ENCODE measurements at regions not wholly inside any gene's neighbourhood (a gene's known extent, or its start where the extent isn't known, plus 50 kb on each side); places are given as distances from the start of the nearest gene placed in this dataset.
"Not testable (repeated sequence)": the region's sequence is repeated elsewhere in the genome, so short reads cannot be mapped to it uniquely, and the experiment has no call there.

DNA sequence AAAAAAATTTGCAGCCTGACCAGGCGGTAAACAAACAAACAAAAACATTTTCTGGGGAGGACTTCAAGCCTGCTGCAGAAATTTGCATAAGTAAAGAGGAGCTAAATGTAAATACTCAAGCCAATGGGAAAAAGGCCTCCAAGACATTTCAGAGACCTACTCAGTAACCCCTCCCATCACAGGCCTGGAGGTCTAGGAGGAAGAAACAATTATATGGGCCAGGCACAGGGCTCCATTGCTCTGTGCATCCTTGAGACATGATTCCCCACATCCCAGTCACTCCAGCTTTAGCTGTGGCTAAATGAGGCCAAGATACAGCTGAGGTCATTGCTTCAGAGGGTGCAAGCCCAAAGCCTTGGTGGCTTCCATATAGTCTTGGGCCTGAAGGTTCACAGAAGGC, 793.4 kb downstream of the SLITRK1 start:
- no peak overlapping the region for H3K9ac ChIP-seq (ENCODE audit: low read depth in 2 of 2, low read length in 2 of 2)
- intact Hi-C loops (cut with DNase I): no loop called here
- TF ChIP-seq CTCF (IDR thresholded peaks at IDR 0.05): no peak
- H3K4me1 ChIP-seq: no peaks in the 10 kb centered on the region
- H3K36me3 ChIP-seq: no peaks in the 10 kb centered on the region
- H3K27ac ChIP-seq: no peak overlapping the region
- no peak overlapping the region for H3K4me3 ChIP-seq
- no peaks in the 10 kb centered on the region for H3K27me3 ChIP-seq
- H3K9me3 ChIP-seq: no peaks in the 10 kb centered on the region
- DNase-seq: no peak

DNA sequence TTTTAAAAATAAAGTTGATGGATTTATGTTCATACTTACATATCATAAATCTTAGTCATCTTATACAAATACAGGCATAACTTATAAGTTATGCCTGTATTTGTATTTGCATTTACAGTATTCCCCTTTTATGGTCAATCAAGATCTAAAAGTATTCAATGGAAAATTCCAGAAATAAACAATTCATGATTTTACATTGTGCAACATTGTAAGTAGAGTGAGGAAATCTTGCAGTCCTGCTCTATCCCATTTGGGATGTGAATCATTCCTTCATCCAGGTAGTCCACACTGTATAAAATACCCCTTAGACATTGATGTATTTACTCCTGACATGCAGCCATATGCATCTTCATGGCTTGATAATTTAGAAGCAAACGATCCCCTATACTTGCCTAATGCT, 795.3 kb downstream of the SLITRK1 start:
- Histone ChIP-seq H3K4me1 (no peaks in the 10 kb centered on the region), H3K4me3 (no peak overlapping the region), H3K27ac (no peak overlapping the region), H3K9ac (ENCODE audit: low read depth in 2 of 2, low read length in 2 of 2) (no peak overlapping the region), H3K9me3 (no peaks in the 10 kb centered on the region), H3K36me3 (no peaks in the 10 kb centered on the region), H3K27me3 (no peaks in the 10 kb centered on the region)
- intact Hi-C loops (cut with DNase I): no loop called here
- no peak for TF ChIP-seq CTCF (IDR thresholded peaks at IDR 0.05)
- DNase-seq: no peak

GRCh38 chr13:83086088-83086487, 796.2 kb downstream of the SLITRK1 start:
- H3K36me3 ChIP-seq: no peaks in the 10 kb centered on the region
- no peaks in the 10 kb centered on the region for H3K9me3 ChIP-seq
- intact Hi-C loops (cut with DNase I): no loop called here
- H3K4me3 ChIP-seq: no peak overlapping the region
- H3K9ac ChIP-seq (ENCODE audit: low read depth in 2 of 2, low read length in 2 of 2): no peak overlapping the region
- no peak for TF ChIP-seq CTCF (IDR thresholded peaks at IDR 0.05)
- H3K27ac ChIP-seq: no peak overlapping the region
- DNase-seq: no peak
- H3K4me1 ChIP-seq: no peaks in the 10 kb centered on the region
- no peaks in the 10 kb centered on the region for H3K27me3 ChIP-seq

DNA sequence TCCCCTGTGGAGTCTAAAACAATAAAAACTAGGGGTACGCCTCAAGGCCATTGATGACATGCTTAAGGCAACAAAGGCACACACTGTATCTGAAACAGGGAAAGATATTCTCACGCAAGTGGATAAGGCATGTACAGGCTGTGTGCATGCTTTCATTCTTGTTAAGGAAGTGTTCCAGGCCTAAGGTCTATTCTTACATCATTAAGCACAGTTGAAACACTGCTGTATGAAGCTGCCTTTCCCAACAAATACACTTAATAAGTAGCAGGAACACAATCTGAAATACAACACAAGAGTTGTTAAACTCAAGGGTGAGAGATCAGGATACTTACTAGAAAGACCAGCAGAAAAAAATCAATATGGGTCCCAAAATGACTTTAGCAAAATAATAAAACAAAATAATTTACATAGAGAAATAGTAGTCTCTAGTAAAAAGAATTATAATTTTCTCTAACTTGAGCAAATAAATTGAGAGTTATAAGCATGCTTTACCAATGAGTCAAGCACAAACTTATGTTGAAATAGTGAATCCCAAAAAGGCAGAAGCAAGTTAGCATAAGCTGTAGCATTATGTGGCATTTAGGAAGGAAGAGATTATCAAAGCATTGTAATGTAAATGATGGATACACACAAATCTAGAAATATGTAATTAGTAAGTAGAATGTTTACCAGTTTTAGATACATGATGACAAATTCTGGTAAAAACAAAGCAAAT, 796.9 kb downstream of the SLITRK1 start:
- intact Hi-C loops (cut with DNase I): no loop called here
- Histone ChIP-seq H3K4me3 (no peak overlapping the region), H3K27me3 (no peaks in the 10 kb centered on the region), H3K4me1 (no peaks in the 10 kb centered on the region), H3K9me3 (no peaks in the 10 kb centered on the region), H3K36me3 (no peaks in the 10 kb centered on the region), H3K27ac (no peak overlapping the region), H3K9ac (ENCODE audit: low read depth in 2 of 2, low read length in 2 of 2) (no peak overlapping the region)
- DNase-seq: no peak
- TF ChIP-seq CTCF (IDR thresholded peaks at IDR 0.05): no peak

GRCh38 chr13:83077499-83077898, 804.8 kb downstream of the SLITRK1 start:
- Histone ChIP-seq H3K27me3 (no peaks in the 10 kb centered on the region), H3K27ac (no peak overlapping the region), H3K9me3 (no peaks in the 10 kb centered on the region), H3K9ac (ENCODE audit: low read depth in 2 of 2, low read length in 2 of 2) (no peak overlapping the region), H3K4me3 (no peak overlapping the region), H3K36me3 (no peaks in the 10 kb centered on the region), H3K4me1 (no peaks in the 10 kb centered on the region)
- no peak for DNase-seq
- intact Hi-C loops (cut with DNase I): no loop called here
- no peak for TF ChIP-seq CTCF (IDR thresholded peaks at IDR 0.05)

- H3K9ac ChIP-seq (ENCODE audit: low read depth in 2 of 2, low read length in 2 of 2); H3K4me3 ChIP-seq; H3K27me3 ChIP-seq; intact Hi-C loops (cut with DNase I); H3K36me3 ChIP-seq; DNase-seq; H3K4me1 ChIP-seq; H3K27ac ChIP-seq; H3K9me3 ChIP-seq: not testable (repeated sequence)
Observed at GRCh38 chr13:83073930-83074329, 808.3 kb downstream of the SLITRK1 start.

Measured in colonic mucosa (tissue), 4 donors.